ENCODE measurements at regions not wholly inside any gene's neighbourhood (a gene's known extent, or its start where the extent isn't known, plus 50 kb on each side); places are given as distances from the start of the nearest gene placed in this dataset.

- ChIA-PET POLR2A (no interaction called here), CTCF (interaction anchor here (1.5 kb wide), 1 partner anchor 11 kb away, joined by 4 read pairs; no protein-coding TSS in a partner anchor)
- no peak overlapping the region for H3K4me3 ChIP-seq (ENCODE audit: low read depth, low read length)
These were observed 103.1 kb downstream of the SNX19 start for GRCh38 chr11:130813196-130813595.

GRCh38 chr11:130813638-130814037 lies 102.6 kb downstream of the SNX19 start:
- ChIA-PET POLR2A (interaction anchor here (0.5 kb wide), 1 partner anchor 811 kb away, joined by 4 read pairs; the partner anchor contains the start of gene PRDM10), CTCF (interaction anchor here (0.6 to 1.5 kb wide), 2 partner anchors 10 to 14 kb away, joined by 3 to 4 read pairs; no protein-coding TSS in a partner anchor)
- Histone ChIP-seq H3K9me3 (ENCODE audit: control insufficient read depth, insufficient read depth, low read depth, low read length) (no peaks in the 10 kb centered on the region), H3K4me1 (ENCODE audit: control insufficient read depth, insufficient read depth, low read length) (peaks cover 11% of the 10 kb centered on the region; the same call in 1 of the 2 replicates), H3K36me3 (ENCODE audit: control insufficient read depth in 2 of 2, insufficient read depth in 1 of 2, low read length in 2 of 2) (no peaks in the 10 kb centered on the region), H3K27ac (ENCODE audit: extremely low read depth, low read depth, low read length) (no peak overlapping the region), H3K4me3 (ENCODE audit: low read depth, low read length) (no peak overlapping the region)
- TF ChIP-seq SETDB1 (IDR thresholded peaks at IDR 0.05; ENCODE audit: insufficient read length, low read length): no peak
- no peak for TF ChIP-seq ZBTB1 (tag by site-specific recombination; IDR thresholded peaks at IDR 0.05)
- TF ChIP-seq ZBTB17 (tag by site-specific recombination; IDR thresholded peaks at IDR 0.05): no peak
- TF ChIP-seq SALL2 (tag by site-specific recombination; IDR thresholded peaks at IDR 0.05; ENCODE audit: borderline replicate concordance): no peak
- no peak for TF ChIP-seq GLI2 (tag by site-specific recombination; IDR thresholded peaks at IDR 0.05; ENCODE audit: borderline replicate concordance, low read depth)
- no peak for TF ChIP-seq ZNF549 (tag by site-specific recombination; IDR thresholded peaks at IDR 0.05)
- TF ChIP-seq KLF9 (tag by site-specific recombination; IDR thresholded peaks at IDR 0.05; ENCODE audit: low read depth): no peak
- TF ChIP-seq ZNF10 (tag by site-specific recombination; IDR thresholded peaks at IDR 0.05): no peak
- no peak for TF ChIP-seq ZNF571 (tag by site-specific recombination; IDR thresholded peaks at IDR 0.05)
- TF ChIP-seq HOXA7 (CRISPR knock-in tag; IDR thresholded peaks at IDR 0.05; ENCODE audit: borderline replicate concordance): no peak
- TF ChIP-seq ZFP3 (tag by site-specific recombination; IDR thresholded peaks at IDR 0.05; ENCODE audit: low read depth): no peak
- no peak for TF ChIP-seq ZIC2 (tag by site-specific recombination; IDR thresholded peaks at IDR 0.05)
- TF ChIP-seq SCRT1 (tag by site-specific recombination; IDR thresholded peaks at IDR 0.05; ENCODE audit: borderline replicate concordance): no peak

More at GRCh38 chr11:130813196-130813595, 103.1 kb downstream of the SNX19 start:
- Histone ChIP-seq H3K9me3 (ENCODE audit: control insufficient read depth, insufficient read depth, low read depth, low read length) (no peaks in the 10 kb centered on the region), H3K4me1 (ENCODE audit: control insufficient read depth, insufficient read depth, low read length) (peaks cover 11% of the 10 kb centered on the region; the same call in 1 of the 2 replicates), H3K36me3 (ENCODE audit: control insufficient read depth in 2 of 2, insufficient read depth in 1 of 2, low read length in 2 of 2) (no peaks in the 10 kb centered on the region), H3K27ac (ENCODE audit: extremely low read depth, low read depth, low read length) (no peak overlapping the region)
- TF ChIP-seq BCL11B (tag by site-specific recombination; IDR thresholded peaks at IDR 0.05; ENCODE audit: low read depth) (no peak), ZNF121 (tag by site-specific recombination; IDR thresholded peaks at IDR 0.05) (no peak), ZSCAN18 (tag by site-specific recombination; IDR thresholded peaks at IDR 0.05) (no peak), ZSCAN5A (tag by site-specific recombination; IDR thresholded peaks at IDR 0.05) (no peak), ZFP69B (tag by site-specific recombination; IDR thresholded peaks at IDR 0.05) (no peak), BCL11A (tag by site-specific recombination; IDR thresholded peaks at IDR 0.05; ENCODE audit: low read depth) (no peak), ZNF654 (tag by site-specific recombination; IDR thresholded peaks at IDR 0.05; ENCODE audit: low read depth) (no peak), ZNF549 (tag by site-specific recombination; IDR thresholded peaks at IDR 0.05) (no peak), ZNF660 (tag by site-specific recombination; IDR thresholded peaks at IDR 0.05) (no peak)
